ENCODE measurements at regions not wholly inside any gene's neighbourhood (a gene's known extent, or its start where the extent isn't known, plus 50 kb on each side); places are given as distances from the start of the nearest gene placed in this dataset.
"Not testable (repeated sequence)": the region's sequence is repeated elsewhere in the genome, so short reads cannot be mapped to it uniquely, and the experiment has no call there.

DNA sequence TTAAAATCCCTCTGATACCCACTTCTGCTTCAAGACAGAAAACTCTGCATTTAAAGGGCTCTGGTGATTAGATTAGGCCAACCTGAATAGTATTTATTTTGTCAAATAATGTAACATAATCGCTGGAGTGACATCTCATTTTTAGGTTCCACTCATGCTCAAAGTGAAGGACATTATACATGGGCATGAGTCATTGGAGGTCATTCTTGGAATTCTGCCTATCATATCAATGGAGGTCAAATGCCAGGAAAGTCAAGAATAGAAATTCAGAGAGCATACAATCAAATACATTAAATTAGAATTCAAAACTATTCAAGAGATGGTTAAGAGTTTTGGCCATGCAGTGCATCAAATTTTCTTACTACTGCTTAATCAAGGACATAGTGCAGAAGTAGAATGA is 50.8 kb upstream of the PRSS1 start:
- no peak for DNase-seq

DNA sequence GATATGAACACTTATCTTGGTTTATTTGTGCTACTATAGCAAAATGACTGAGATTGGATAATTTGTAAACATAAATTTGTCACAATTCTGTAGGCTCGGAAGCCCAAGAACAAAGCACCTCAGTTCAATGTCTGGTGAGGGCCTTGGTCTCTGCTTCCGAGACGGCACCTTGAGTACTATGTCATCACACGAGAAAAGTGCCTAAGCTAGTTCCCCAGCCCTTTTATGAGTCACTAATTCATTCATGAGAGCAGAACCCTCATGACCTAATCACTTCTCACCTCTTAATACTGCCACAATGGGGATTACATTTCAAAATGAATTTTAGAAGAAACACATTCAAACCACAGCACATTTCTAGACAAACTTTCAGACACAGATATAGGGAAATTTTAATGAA is 52.0 kb upstream of the PRSS1 start:
- DNase-seq = no peak

DNA sequence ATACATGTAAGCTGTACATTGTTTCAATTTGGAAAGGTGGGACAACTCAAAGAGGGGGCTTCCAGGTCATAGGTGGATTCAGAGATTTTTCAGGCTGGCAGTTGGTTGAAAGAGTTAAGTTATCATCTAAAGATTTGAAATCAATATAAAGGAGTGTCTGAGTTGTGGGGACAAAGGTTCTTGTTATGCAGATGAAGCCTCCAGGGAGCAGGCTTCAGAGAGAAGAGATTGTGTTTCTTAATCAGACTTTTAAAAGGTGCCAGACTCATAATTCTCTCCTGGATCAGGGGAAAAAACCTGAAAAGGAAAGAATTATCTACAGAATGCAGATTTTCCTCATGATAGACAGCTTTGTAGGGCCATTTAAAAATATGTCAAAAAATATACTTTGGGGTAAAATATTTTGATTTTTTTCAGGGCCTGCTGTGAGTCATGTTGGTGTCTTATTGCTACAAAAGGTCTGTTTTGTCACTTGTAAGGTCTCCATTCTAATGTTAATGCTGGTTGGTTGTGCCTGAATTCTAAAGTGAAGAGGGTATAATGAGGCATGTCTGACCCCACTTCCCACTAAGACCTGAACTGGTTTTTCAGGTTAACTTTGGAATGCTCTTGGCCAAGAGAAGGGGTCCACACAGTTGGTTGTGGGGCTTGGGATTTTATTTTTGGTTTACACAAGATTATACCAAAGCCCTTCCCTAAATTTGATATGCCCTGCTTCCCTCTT is 52.7 kb upstream of the PRSS1 start:
- DNase-seq = no peak

DNA sequence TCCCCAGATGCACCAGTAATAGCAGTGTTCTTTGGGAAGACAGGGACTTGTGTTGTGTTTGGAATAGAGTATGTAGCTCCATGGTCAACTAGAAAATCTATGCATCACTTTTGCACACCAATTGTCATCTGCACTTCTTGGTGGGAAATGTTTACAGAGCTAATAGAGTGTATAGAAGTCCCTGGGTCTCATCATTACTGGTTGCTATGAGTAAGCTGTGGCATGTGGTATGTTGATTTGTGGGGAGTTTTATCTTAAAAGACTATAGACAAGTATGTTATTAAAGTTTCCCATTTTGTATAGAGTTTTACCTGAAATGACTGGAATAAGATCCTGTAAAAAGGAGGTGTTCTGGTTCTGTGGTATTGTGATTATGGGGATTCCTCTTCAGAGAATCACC is 55.4 kb upstream of the PRSS1 start:
- no peak for DNase-seq

DNA sequence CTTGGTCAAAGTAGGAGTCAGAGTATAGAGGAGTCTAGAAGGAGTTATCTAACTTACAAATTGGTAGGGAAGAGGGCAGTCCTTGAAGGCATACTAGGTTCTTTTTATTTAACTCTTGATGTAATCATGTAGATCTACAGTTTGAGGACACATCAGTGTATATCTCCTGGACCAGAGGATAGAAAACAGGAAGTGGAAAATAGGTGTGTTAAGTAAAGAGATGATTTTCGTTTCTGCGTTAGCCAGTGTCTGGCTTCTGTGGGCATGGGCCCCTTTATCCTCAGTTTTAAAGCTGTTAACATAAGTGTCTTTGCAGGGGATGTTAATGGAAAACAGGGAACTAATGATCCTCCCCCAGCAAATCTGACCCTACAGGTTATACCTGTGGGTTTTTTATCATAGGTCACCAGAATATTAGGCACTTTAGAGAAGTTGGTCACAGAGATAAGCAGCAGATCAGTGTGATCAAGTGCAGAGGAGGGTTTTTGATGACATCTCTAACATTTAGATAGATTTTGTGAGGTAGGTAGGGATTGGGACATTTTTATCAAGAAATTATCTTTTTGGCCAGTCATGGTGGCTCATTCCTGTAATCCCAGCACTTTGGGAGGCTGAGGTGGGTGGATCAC is 58.6 kb upstream of the PRSS1 start:
- no peak for DNase-seq

DNA sequence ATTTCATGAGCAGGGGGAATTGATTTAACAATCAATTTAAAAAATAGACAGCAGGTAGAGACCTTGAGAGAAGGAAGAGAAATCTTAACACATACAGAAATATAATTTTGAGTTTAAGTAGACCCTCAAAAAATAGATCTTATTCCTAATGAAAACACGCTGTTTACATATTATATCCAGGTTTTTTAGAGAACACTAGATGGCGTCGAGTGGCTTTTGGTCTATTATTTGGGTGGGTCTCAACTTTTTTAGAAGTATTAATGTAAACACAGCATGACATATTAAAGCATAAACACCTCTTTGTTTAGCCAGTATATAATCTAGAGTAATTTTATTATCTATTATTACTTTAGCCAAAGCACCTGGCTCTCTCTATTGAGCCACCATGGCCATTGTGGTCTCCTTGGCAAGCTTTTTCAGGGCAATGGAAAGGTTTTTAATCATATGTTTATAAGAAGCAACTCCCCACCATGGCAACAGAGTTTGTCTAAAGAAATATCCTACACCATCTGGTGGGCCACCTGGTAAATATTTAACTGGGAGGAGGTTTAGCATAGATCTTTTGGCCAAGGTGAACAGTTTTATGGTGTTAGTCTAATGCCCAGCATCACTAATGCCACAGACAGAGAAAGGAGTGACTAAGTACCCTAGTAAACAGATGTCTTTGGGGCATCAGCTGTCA is 59.7 kb upstream of the PRSS1 start:
- no peak for DNase-seq

DNA sequence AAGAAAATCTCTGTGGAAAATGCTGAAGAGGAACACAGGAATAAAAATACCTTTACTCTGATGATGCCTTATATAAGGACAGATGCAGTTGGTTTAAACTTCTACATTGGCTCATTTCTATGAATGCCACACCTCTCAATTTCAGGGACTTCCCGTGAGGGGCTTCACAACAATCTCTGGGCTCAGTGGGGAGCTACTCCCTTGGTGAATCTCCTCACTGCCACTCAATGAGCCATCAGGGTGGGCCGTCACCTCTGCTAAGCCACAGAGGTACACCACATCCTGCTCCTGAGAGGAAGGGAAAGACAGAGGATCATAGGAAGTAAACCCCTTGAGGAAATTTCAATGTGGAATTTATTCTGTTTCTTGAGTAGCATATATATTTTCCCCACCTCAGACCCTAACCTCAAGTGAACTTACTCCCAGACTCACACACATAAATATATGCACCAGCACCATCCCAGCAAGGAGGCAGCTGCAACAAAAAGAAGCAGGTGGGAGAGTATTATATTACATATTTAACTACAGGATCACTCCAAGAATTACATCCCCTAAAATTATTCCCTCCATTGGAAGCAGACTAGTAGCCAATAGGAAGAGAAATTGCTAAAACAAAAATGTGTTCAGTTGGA is 63.3 kb upstream of the PRSS1 start:
- no peak for DNase-seq

DNA sequence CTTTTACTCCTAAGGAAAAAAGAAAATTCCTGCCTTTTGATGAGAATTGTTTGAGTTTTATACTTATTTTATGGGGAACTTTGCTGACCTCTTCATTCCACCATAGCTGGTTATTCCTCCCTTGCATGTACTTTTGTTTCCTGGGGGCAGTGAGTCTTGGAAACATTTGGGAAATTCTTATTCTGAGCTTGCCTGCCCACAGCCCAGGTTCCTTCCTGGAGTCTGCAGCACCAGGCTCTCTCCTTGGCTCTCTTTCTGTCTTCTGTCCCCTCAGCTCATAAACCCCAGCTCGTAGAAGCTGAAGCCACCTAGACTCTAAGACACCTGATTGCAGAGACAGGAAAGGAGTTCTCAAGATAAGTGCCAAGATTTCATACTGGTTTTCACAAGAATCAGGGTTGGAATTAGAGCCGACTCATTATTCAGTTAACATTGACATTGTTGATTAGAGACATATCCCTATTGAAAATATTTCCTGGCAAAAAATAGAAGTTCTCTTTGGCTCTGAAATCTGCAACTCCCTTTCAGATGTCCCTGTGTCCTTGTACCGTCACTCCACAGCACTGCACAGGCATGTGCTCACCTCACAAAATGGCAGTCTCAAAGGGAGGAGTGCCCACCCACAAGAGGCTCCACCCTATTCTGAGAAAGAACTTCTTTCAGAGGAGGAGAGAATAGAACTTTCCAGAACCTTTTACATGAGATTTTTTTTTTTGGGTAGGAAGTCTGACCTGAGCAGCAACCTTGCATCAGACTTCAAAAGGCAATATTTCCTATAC is 67.8 kb upstream of the PRSS1 start:
- no peak for DNase-seq

DNA sequence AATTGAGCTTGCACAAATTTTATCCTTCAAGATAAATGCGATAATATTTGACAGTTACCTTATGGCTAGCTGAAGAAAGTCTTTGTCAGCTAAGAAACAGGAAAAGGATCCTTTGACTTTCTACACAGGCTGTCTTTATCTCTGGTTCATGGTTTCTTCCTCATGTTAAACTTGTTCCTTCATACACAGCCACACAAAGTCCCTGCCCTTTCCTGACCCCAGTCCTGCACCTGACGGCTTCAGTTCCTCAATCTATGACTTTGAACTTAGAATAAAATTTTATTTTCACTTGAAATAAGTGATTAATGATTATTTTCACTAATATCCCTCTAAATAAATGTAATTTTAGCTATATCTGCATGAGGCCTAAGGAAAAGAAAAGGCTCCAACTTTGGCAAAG is 77.8 kb upstream of the PRSS1 start:
- DNase-seq = no peak

DNA sequence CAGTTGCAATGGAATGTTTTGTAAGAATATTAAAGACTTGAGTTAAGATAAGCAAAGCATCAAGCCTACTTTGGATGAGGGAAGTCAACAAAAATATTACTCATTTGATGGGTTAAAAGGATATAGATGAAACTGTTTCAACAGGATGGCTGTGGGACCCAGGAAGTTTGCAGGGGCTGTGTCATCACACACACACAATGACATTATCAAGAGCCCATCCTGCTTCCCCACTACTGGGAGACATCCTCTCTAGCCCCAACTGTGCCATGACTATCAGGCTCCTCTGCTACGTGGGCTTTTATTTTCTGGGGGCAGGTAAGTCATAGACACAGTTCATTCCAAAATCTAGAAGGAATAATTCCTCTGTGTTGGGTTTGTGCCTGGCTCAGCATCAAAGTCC is 78.8 kb upstream of the PRSS1 start:
- DNase-seq = no peak

DNA sequence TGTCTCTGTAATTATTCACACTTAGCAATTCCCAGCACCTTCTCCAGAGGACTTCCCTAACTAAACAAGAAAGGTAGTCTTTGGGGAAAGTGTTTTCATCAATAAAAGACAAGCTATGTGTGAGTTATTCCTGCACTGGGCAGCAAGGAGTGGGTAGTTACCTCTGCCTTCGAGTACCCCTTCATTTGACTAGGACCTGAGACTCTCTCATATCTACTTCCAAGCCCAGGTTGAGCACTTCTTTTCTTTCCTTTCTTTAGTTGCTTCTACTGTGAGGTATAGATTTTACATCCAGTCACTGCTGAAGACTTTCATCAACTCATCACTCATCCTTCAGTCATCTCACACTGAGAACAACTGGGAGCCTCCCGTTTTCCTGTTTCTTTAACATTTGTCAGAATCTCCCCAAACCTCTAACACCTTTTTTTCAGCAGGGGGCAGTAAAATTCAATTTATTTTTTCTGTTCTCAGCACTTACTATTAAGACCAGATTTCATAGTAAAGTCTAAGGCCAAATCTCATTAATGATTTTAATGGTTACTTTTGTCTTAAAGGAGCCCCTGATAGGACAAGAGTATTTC is 80.1 kb upstream of the PRSS1 start:
- DNase-seq = no peak

DNA sequence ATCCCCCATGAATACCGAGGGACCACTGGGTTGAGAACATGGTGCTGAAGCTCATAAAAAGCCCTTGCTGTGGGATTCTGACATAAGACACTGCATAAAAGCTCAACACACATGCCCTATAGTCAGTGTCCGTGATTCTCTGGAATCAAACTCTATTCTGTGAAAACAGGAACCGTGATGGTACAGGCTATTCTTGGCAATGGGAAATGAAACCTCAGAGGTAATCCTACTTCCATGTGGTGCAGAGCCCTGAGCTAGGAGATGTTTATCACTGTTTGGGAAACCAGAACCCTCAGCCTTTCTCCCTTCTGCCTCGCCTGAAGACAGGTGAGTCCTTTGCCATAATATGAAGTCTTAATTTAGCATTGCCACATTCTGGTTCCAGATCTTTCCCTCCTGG is 80.8 kb upstream of the PRSS1 start:
- no peak for DNase-seq

DNA sequence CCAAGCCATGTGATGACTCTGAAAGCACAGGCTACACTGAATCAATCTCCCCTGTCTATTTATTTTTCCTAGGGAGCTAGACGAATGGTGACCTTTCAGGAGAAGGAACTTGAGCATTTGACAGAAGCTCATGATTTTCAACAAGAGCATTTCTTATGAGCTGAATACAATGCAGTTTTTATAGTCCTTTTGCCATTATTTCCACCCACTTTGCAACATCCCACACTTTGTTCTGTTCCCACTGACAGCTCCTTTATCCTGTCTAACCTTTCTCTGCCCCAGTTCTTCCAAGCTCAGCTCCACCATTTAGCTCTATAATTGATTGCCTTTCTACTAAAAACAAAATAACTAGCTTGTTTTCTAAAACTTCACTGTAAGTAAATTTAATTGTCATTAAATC is 91.9 kb upstream of the PRSS1 start:
- no peak for DNase-seq

DNA sequence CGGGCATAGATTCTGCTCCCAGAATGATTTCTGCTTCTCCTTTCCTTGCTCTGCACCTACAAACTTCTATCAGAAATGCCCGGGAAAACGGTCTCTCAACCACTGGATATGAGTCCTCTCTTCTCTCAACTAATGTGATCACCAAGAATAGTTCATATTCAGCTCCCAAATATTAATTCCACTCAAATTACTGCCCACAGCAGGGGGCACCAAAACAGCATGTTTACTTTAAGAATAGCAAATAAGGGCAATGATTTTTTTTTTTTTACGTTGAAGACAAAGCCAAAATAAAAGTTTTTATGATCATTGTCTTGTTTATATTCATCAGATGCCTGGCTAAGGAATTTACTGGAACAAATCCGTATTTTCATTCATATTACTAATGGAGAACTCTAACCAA is 94.9 kb upstream of the PRSS1 start:
- DNase-seq = no peak

DNA sequence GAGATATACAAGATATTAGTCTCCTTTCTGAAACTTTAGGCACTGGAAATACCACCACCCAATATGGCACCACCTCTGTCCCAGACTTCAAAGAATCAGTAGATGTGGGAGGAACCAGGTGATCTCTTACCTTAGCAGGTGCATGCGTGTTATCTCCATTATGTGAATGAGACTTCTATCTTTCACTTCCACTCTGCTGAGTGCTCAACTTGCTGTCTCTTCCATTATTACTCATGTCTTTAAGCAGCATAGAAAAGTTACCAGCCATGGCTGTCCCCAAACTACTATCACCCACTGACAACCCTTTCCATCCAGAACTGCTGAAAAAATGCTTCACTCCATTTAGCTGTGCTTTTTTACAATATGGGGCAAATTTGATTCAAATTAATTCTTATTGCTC is 101.5 kb upstream of the PRSS1 start:
- DNase-seq = no peak

DNA sequence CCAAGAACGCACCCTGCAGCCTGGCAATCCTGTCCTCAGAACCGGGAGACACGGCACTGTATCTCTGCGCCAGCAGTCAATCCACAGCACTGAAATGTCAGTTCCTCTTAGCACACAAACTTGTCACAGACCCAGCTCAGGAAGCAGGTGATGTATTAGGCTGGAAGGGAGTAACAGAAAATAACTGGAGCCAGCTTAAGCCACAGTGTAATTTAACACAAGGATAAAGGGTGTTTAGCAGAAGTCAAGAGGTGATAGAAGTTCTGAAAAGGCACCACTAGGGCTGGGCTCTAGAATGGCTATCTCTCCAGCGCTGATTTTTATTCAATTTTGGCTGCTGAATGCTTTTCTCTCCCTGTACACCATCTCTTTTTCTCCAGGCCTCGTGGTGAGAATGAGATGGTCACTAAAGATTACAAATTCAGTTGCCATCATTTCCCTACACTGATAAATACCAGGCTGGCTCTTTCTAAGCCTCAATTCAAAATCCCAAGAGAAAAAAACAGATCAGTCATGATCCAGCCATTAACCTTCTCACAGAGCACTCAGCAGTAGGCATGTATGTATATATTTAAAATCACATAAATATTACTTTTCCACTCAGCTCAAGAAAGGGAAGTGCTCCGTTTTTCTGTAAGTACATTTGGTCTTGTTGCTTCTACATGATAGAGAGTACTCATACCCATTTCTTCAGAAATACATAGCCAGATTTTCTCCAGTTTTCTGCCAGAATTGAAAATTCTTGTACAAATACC is 102.7 kb upstream of the PRSS1 start:
- DNase-seq = peak; percentile 28

DNA sequence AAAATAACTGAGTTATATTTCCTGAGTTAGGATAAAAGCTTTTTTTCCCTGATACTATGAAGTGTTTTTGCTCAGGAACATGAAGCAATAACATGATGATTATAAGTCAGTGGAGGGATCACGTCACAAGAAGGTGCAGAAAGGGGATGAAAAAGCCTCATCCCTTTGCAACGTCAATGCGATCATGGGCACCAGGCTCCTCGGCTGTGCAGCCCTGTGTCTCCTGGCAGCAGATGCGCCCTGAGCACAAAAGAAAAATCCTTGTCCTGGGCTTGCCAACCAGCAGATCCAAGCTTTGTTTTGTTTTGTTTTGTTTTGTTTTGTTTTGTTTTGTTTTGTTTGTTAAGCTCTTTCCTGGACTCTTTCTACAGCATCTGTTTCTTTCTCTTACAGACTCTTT is 103.5 kb upstream of the PRSS1 start:
- no peak for DNase-seq

DNA sequence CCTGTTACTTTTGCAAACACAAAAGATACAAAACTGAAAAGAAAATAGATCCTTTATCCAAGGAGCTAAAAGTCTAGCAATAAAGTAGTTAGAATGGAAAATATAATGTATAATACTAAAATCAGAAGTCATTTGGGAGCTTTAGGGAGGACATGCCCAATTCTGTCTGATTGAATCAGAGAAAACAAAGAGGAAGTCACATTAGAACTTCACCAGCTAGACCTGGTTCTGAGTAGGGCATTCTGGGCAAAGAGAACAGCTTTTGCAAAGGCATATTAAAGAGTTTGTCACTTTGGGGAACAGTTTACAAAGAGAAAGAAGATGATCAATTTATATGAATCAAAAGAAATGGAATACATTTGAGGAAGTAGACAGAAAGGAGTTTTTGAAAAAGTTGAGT is 107.0 kb upstream of the PRSS1 start:
- DNase-seq = no peak

DNA sequence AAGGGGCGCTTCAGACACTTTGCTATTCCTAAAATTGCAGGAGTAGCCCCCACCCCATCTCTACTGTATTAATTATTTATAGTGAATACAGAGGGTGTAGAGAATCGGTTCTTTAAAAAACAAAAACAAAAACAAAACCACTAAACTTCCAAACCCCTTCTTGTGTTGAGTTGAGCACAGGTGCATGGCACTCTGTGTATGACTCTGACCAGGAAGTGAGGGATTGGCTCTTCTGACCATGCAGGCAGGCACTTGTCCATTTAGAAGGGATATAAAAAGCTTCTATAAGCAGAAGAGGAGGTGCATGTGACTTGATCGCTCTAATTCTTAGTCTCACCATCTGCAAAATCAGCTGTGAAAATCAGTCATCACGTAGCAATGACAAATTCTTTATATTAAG is 108.0 kb upstream of the PRSS1 start:
- not testable (repeated sequence) for DNase-seq

DNA sequence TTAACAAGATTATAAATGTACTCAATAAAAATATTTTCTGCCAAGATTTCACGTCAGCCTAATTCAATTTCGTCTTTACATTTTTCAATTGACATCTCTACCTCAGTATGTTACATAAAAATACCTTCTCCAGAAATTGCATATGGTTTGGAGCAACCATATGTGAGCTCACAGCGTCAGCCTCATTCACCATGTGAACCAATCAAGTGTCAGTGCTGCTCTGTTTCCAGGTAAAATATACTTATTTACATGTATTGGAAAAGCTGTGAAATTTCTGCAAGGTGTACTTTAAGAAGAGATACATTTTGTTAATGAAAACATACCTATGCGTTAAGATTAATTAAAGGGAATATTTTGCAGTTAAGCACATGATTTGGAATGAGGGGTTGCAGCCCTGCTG is 110.7 kb upstream of the PRSS1 start:
- no peak for DNase-seq

DNA sequence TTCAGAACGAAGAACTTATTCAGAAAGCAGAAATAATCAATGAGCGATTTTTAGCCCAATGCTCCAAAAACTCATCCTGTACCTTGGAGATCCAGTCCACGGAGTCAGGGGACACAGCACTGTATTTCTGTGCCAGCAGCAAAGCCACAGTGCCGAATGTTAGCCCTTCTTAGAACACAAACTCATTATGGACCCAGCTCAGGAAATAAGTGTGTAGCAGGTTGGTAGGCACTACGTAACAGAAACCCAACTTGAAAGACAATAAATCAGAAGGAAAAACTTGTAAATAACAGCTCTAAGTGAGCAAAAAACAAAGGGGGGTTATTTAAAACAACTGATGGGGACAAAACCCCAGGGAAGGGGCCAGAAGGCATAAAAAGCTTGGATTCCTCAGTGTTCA is 112.0 kb upstream of the PRSS1 start:
- no peak for DNase-seq

DNA sequence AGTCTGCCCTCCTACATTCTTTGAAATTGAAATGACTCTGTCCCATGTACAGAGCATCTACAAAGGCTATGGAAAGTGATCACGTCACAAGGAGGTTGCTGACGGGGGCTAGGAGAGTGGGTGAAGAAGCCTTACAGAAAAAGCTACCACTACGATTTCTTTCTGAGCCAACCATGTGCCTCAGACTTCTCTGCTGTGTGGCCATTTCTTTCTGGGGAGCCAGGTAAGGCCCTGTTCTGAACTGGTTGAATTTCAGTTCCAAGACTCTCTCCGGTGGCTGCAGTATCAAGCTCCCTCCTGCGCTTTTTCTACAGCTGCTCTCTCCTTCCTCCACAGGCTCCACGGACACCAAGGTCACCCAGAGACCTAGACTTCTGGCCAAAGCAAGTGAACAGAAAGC is 112.5 kb upstream of the PRSS1 start:
- DNase-seq = no peak

Data from retina (tissue), 1 donor.